AG09319 (cell line): ENCODE measurements at regions not wholly inside any gene's neighbourhood (a gene's known extent, or its start where the extent isn't known, plus 50 kb on each side); places are given as distances from the start of the nearest gene placed in this dataset.
"Not testable (repeated sequence)": the region's sequence is repeated elsewhere in the genome, so short reads cannot be mapped to it uniquely, and the experiment has no call there.

Experiments used
- DNase-seq: peaks from one replicate; pipeline ENCODE4 v3.0.0-alpha.2; 2010; ENCODE audit warnings: low read depth; ENCODE audit errors: extremely low read depth
- TF ChIP-seq, protein P1 (sequence below): IDR thresholded peaks from 2 replicates; pipeline ENCODE4 v1.5.1; 2011; ENCODE audit warnings: low read depth, mild to moderate bottlenecking, inconsistent platforms, low read length, moderate library complexity

DNA sequence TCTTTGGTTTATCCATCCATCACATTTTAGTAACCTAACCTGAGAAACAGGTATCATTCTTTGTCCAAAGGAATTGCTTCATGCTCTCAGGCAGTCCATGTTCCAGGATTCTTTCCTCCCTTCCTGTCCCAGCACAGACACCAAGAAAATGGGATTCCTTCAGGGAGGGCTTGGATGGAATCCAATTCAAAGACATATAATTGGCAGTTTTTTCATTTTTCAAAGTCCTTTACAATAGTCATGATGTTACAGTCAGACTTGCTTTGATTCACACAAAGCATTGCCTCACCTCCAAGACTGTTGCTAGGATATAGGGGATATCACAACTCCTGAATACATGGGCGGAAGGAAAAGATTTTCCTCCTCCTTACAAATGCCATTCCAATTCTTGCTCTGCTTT lies 241.4 kb upstream of the ACVR2A start:
- TF ChIP-seq, protein P1, sequence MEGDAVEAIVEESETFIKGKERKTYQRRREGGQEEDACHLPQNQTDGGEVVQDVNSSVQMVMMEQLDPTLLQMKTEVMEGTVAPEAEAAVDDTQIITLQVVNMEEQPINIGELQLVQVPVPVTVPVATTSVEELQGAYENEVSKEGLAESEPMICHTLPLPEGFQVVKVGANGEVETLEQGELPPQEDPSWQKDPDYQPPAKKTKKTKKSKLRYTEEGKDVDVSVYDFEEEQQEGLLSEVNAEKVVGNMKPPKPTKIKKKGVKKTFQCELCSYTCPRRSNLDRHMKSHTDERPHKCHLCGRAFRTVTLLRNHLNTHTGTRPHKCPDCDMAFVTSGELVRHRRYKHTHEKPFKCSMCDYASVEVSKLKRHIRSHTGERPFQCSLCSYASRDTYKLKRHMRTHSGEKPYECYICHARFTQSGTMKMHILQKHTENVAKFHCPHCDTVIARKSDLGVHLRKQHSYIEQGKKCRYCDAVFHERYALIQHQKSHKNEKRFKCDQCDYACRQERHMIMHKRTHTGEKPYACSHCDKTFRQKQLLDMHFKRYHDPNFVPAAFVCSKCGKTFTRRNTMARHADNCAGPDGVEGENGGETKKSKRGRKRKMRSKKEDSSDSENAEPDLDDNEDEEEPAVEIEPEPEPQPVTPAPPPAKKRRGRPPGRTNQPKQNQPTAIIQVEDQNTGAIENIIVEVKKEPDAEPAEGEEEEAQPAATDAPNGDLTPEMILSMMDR = no peak
- DNase-seq = no peak

DNA sequence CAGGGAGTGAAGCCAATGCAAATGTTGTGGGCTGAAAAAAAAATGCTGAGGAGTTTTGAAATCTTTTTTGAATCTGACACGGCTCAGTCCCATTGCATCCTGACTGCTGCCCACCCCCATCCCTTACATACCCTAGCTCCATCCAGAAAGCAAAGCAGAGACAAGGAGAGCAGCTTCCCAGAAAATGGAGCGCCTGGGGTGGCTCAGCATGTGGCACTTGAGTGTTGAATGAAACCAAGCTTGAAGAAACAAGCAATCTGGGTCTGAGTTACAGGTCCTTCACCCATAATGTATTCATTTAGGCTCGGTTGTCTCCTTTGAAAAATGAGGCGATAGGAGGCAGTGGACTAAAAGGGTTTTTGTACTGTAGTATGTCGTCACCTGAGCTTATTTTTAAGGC lies 244.2 kb upstream of the ACVR2A start:
- TF ChIP-seq, protein P1 = no peak
- DNase-seq = no peak

DNA sequence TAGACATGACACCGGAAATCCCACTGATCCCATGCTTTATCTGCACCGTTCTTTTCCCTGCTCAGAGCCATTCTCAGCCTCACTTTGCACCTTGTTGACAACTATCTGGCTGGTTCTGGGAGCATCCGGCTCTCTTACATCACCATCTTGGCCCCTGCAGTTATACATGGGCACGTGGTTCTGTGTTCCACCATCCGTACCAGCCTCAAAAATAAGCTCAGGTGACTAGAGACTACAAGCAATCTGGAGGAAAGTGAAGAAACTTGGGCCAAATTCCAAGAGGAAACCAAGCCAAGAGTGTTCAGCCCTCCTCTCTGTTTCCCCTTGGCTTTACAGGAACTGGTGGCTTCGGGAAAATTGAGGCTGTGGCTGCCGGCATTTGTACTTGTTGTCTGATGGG lies 244.6 kb upstream of the ACVR2A start:
- TF ChIP-seq, protein P1 = no peak
- no peak for DNase-seq

DNA sequence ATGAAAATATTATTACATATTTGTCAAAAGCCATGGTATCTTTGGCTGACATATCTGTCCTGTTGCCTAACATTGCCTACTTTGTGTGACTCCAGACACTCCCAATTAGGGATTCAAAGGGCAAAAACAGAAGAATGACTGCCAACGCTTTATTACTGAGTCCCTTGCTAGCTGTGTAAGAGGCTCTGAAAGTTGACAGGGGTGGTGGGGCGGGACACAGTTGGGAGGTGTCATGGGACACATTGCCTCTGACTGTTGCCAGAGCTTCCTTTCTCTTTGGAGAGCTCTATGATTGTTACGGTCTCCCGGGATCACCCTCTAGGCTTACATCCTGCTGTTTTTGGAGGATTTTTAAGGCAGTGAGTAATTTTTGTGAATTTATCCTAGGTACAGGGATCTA lies 249.6 kb upstream of the ACVR2A start:
- DNase-seq = no peak
- TF ChIP-seq, protein P1 = no peak

DNA sequence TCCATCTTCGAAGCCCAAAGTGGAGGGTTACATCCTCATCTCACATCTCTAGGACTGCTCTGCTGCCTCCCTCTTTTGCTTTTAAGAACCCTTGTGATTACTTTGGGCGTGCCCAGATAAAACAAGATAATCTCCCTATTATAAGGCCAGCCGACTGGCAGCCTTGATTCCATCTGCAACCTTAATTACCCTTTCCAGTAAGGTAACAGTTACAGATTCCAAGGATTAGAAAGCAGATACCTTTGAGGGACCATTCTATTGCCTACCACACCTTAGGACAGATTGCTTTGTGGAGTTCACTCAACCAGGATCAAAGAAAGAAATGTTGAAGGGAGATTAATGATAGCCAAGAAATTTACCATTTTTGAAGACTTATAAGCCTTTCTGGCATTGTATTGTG lies 250.8 kb upstream of the ACVR2A start:
- TF ChIP-seq, protein P1 = no peak
- no peak for DNase-seq

DNA sequence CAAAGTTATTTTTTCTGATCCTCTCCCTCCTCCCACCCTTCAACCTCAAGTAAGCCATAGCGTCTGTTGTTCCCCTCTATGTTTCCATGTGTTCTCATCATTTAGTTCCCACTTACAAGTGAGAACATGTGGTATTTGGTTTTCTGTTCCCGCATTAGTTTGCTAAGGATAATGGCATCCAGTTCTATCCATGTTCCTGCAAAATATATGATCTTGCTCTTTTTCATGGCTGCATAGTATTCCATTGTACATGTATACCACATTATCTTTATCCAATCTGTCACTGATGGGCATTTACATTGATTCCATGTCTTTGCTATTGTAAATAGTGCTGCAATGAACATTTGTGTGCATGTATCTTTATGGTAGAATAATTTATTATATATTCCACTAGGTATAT lies 252.0 kb upstream of the ACVR2A start:
- not testable (repeated sequence) for DNase-seq

DNA sequence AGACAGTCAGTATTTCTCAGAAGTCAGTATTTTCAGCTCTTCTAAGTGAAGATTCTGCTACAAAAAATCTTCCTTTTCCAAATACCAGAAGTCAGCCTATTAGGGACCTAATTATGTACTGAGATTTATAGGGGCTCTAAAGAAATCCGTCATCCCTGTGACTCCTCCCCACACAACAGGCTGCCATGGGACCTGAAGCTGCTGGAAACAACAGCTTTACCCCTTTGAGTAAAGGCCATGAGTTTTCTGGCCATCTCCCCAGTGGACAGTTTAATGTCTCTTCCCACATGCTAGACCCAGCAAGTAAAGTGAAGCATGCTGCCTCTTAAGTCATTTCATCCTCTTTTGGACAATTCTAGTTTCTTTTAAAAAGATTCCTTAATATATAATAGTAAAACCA lies 255.7 kb upstream of the ACVR2A start:
- TF ChIP-seq, protein P1 = no peak
- no peak for DNase-seq

DNA sequence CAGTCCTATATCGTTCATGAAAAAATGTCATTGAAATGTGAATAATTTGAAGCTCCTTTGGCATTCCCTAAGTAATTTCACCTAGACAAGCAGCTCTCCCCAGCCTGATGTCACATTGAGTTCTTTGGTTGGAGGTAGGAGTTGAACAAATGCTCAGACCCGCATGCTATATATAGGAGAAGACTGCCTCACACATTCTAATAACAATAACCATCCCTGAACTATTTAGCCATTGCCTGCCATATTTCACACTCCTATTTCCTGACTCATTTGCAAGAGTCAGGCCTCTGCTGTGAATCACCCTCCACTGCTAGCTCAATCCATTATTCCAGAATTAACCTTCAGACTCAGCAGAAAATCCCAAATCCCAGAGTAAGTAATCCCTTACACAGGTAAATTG lies 256.6 kb upstream of the ACVR2A start:
- TF ChIP-seq, protein P1 = no peak
- DNase-seq = no peak
